Lung (tissue), 11 donors: ENCODE measurements at regions not wholly inside any gene's neighbourhood (a gene's known extent, or its start where the extent isn't known, plus 50 kb on each side); places are given as distances from the start of the nearest gene placed in this dataset.

Experiments used
- ATAC-seq: fragments of 200-7000 bp; cut with Tn5 transposase; one replicate; pipeline ENCODE4 v1.9.1; 2020; ENCODE audit warnings: moderate number of reproducible peaks; ENCODE audit not compliant: insufficient read depth, low FRiP score
- DNase-seq, 3 donors: peaks; one replicate each; pipeline ENCODE4 v3.0.0-alpha.2; 2013 to 2017
- H3K27ac ChIP-seq, 2 donors: one replicate each; pipeline ENCODE4 v1.5.1; 2013; ENCODE audit warnings: mild to moderate bottlenecking in 2 of 2, moderate library complexity in 2 of 2, control low read depth in 1 of 2, inconsistent platforms in 1 of 2, low read depth in 1 of 2, low read length in 1 of 2
- H3K27me3 ChIP-seq, 3 donors: one replicate each; pipeline ENCODE4 v1.5.1; 2013; ENCODE audit warnings: low read length in 2 of 3; ENCODE audit not compliant: control insufficient read depth in 3 of 3, insufficient read depth in 3 of 3
- H3K36me3 ChIP-seq, 4 donors: one replicate each; pipeline ENCODE4 v1.5.1; 2013; ENCODE audit warnings: low read length in 4 of 4, mild to moderate bottlenecking in 1 of 4, moderate library complexity in 1 of 4; ENCODE audit not compliant: control insufficient read depth in 4 of 4, insufficient read depth in 4 of 4
- H3K4me1 ChIP-seq, 5 donors: one replicate each; pipeline ENCODE4 v1.5.1; 2013; ENCODE audit warnings: low read length in 5 of 5, mild to moderate bottlenecking in 2 of 5, moderate library complexity in 1 of 5; ENCODE audit not compliant: control insufficient read depth in 5 of 5, insufficient read depth in 5 of 5
- H3K4me3 ChIP-seq: one replicate; pipeline ENCODE4 v1.5.1; 2013; ENCODE audit warnings: mild to moderate bottlenecking, control low read depth, moderate library complexity
- H3K9ac ChIP-seq, 2 donors: one replicate each; pipeline ENCODE4 v1.5.1; 2013; ENCODE audit warnings: low read length in 2 of 2, control low read depth in 1 of 2; ENCODE audit not compliant: insufficient read depth in 1 of 2
- H3K9me3 ChIP-seq, 4 donors: one replicate each; pipeline ENCODE4 v1.5.1; 2013; ENCODE audit warnings: low read length in 3 of 4, mild to moderate bottlenecking in 1 of 4, moderate library complexity in 1 of 4; ENCODE audit not compliant: control insufficient read depth in 4 of 4, insufficient read depth in 3 of 4
- WGBS, 2 donors: extraction: QIAGEN DNeasy Blood & Tissue Kit; methylation state at CpG; one replicate each; pipeline ENCODE4 v1.1.7; 2013; 5-methylcytosine and 5-hydroxymethylcytosine counted together
- TF ChIP-seq, protein P1 (sequence below): IDR thresholded peaks from 2 replicates; pipeline ENCODE4 v1.5.1; 2012; ENCODE audit warnings: mild to moderate bottlenecking; ENCODE audit errors: control extremely low read depth, extremely low read depth
- donor health status: control.
- donor health status: control.
- donor health status: Bipolar disorder and iron deficiency.
- donor health status: healthy.
- donor health status: DM: yes; HTN: yes; CAD: no.

DNA sequence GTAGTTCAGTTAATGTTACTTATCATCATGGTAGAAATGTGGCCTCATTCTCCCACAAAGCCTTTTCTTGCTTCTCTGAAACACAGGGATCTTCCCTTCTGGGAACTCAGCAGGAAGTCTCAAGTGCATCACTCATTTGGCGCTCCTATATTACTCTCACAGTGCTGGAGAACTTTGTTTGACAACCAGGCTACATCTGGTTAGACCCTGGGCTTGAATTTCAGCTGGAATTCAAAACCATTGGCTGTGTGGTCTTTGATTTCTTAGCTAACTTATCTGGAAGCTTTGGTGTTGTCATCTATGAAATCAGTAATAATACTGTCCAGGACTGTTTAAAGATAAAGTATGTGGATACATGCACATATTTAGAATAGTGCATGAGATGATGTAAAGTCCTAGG lies 1777.1 kb downstream of the MAT2B start:
- 78 to 89% methylated on average over 1 of the region's 1 CpG for WGBS, 2 donors
- no peak overlapping the region for H3K27ac ChIP-seq
- TF ChIP-seq, protein P1, sequence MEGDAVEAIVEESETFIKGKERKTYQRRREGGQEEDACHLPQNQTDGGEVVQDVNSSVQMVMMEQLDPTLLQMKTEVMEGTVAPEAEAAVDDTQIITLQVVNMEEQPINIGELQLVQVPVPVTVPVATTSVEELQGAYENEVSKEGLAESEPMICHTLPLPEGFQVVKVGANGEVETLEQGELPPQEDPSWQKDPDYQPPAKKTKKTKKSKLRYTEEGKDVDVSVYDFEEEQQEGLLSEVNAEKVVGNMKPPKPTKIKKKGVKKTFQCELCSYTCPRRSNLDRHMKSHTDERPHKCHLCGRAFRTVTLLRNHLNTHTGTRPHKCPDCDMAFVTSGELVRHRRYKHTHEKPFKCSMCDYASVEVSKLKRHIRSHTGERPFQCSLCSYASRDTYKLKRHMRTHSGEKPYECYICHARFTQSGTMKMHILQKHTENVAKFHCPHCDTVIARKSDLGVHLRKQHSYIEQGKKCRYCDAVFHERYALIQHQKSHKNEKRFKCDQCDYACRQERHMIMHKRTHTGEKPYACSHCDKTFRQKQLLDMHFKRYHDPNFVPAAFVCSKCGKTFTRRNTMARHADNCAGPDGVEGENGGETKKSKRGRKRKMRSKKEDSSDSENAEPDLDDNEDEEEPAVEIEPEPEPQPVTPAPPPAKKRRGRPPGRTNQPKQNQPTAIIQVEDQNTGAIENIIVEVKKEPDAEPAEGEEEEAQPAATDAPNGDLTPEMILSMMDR: no peak

DNA sequence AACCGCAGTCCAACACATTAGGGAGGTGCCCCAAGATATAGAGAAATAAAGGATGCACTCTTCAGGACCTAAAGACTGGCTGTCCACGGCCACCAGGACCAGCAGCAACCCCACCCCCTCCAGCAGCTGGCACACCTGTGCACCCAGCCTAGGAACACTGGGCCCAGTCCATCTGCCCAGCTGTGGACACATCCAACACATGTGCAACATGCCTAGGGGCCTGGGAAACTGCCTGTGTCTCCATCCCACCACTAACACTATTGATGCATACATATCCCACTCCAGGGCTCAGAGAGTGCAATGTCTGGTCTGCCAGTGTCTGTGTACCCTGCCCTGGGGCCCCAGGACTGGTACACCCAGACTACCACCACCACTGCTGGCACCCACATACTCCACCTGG lies 1781.3 kb downstream of the MAT2B start:
- no peak for ATAC-seq

More for the DNA sequence above, 1777.1 kb downstream of the MAT2B start:
- no peaks in the 10 kb centered on the region for H3K27me3 ChIP-seq
- no peaks in the 10 kb centered on the region for H3K36me3 ChIP-seq
- H3K4me3 ChIP-seq: no peak overlapping the region
- H3K9ac ChIP-seq: no peak overlapping the region
- DNase-seq: no peak
- no peak for ATAC-seq
- no peaks in the 10 kb centered on the region for H3K9me3 ChIP-seq
- no peaks in the 10 kb centered on the region for H3K4me1 ChIP-seq

DNA sequence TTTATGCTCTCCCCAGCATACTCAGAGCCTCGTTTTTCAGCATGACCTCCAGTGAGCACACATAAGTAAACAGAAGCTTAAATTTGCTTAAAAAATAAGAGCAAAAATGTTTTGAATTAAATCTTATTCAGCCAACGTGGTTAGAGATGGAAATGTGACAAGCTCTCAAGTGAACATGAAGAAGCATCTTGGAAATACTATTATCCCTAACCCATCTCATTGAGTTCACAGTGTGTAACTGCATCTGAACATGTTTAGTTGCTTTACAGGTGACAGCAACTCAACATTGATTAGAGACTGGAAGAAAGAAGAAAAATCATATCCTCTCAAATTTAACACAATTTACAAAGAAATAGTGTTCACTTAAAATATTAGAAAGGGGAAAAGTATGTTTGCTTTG lies 1785.1 kb downstream of the MAT2B start:
- Histone ChIP-seq H3K4me3 (no peak overlapping the region), H3K9ac (no peak overlapping the region), H3K27me3 (no peaks in the 10 kb centered on the region), H3K9me3 (no peaks in the 10 kb centered on the region), H3K4me1 (no peaks in the 10 kb centered on the region), H3K36me3 (no peaks in the 10 kb centered on the region), H3K27ac (no peak overlapping the region)
- ATAC-seq (no peak), DNase-seq (no peak)
- 34 to 62% methylated on average over 2 of the region's 2 CpGs for WGBS, 2 donors
- TF ChIP-seq, protein P1: no peak

More for the DNA sequence above, 1781.3 kb downstream of the MAT2B start:
- Histone ChIP-seq H3K9ac (no peak overlapping the region), H3K4me1 (no peaks in the 10 kb centered on the region), H3K27ac (no peak overlapping the region), H3K27me3 (no peaks in the 10 kb centered on the region), H3K36me3 (no peaks in the 10 kb centered on the region), H3K4me3 (no peak overlapping the region), H3K9me3 (no peaks in the 10 kb centered on the region)
- WGBS, 2 donors: 80 to 84% methylated on average over 2 of the region's 2 CpGs
- no peak for DNase-seq
- TF ChIP-seq, protein P1: no peak

DNA sequence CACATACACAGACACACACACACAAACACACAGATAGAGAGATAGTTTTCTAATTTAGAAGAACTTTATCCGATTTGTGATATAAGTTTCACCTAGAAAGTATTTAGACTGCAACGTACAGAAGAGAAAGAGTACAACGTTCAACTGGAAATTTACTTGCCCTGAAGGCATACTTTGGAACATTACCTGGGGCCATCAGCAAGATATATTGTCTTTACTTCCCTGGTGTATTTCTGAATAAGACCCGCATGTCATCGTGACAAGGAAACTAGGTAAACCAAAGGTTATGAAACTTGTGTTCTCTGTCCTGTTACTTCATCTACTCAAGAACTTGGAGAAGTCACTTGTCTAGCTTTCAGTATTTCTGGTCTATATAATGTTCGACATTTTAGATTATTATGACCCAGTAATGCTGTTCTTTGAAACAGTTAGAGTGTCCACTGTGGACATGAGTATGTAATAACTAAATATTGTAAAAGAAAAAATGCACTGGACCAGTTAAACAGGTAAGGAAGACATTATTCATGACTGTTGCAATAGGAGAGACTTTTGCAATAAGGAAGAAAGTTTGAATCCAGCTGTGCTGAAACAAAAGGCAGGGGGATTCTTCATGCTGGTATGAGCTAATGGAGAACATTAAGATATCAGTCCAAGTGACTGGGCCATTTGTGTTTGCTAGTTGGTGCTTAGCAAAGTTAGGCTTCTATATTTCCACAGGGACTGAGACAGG lies 1791.1 kb downstream of the MAT2B start:
- Histone ChIP-seq H3K9me3 (no peaks in the 10 kb centered on the region), H3K4me3 (no peak overlapping the region), H3K27me3 (no peaks in the 10 kb centered on the region), H3K4me1 (no peaks in the 10 kb centered on the region), H3K27ac (no peak overlapping the region), H3K9ac (no peak overlapping the region), H3K36me3 (no peaks in the 10 kb centered on the region)
- ATAC-seq (no peak), DNase-seq (no peak)
- TF ChIP-seq, protein P1: no peak
- WGBS, 2 donors: 87 to 91% methylated on average over 6 of the region's 6 CpGs
